AG04449 (cell line): ENCODE measurements at regions not wholly inside any gene's neighbourhood (a gene's known extent, or its start where the extent isn't known, plus 50 kb on each side); places are given as distances from the start of the nearest gene placed in this dataset.

Source experiments
- CTCF ChIA-PET: fragments of 350-600 bp; formaldehyde crosslinking; extraction: SDS; loops from one replicate; lab custom pipeline; 2021; ENCODE audit warnings: antibody characterized with exemption; lab: Yijun Ruan, JAX
- POLR2A ChIA-PET: fragments of 400-600, 350-600 bp; formaldehyde crosslinking; extraction: SDS; loops from one replicate; lab custom pipeline; 2020; ENCODE audit warnings: antibody characterized with exemption, inconsistent platforms; lab: Yijun Ruan, JAX
- DNase-seq: peaks from one replicate; pipeline ENCODE4 v3.0.0-alpha.2; 2010; ENCODE audit warnings: low read depth, low spot score
- H3K4me3 ChIP-seq: 2 replicates; pipeline ENCODE4 v1.5.1; 2011; ENCODE audit warnings: low read depth, mild to moderate bottlenecking, control low read depth, low read length
- CTCF ChIP-seq: IDR thresholded peaks from one replicate; pipeline ENCODE4 v1.5.1; 2011; ENCODE audit warnings: mild to moderate bottlenecking, moderate library complexity, low read length, control low read depth, inconsistent platforms; ENCODE audit not compliant: insufficient read depth; ENCODE audit errors: missing control alignments

GRCh38 chr11:116062490-116063171 lies 558.4 kb upstream of the CADM1 start:
- ChIA-PET CTCF (no interaction called here), POLR2A (no interaction called here)
- DNase-seq = no peak
- TF ChIP-seq CTCF = no peak
- H3K4me3 ChIP-seq = no peak overlapping the region

- CTCF ChIA-PET = no interaction called here
- H3K4me3 ChIP-seq = no peak overlapping the region
- DNase-seq = no peak
- no peak for TF ChIP-seq CTCF
- POLR2A ChIA-PET = no interaction called here
Measured at GRCh38 chr11:116062129-116062489, 557.9 kb upstream of the CADM1 start.

- CTCF ChIA-PET = no interaction called here
- DNase-seq = no peak
- H3K4me3 ChIP-seq = no peak overlapping the region
- POLR2A ChIA-PET = no interaction called here
- no peak for TF ChIP-seq CTCF
Measured at GRCh38 chr11:116061322-116061721, 557.1 kb upstream of the CADM1 start.

- DNase-seq = no peak
- CTCF ChIA-PET = interaction anchor here (0.8 kb wide), 1 partner anchor 888 kb away, joined by 3 read pairs; no protein-coding TSS in a partner anchor
- no peak for TF ChIP-seq CTCF
- POLR2A ChIA-PET = no interaction called here
- no peak overlapping the region for H3K4me3 ChIP-seq
Measured at GRCh38 chr11:116059919-116060318, 555.7 kb upstream of the CADM1 start.

- POLR2A ChIA-PET = no interaction called here
- DNase-seq = no peak
- CTCF ChIA-PET = no interaction called here
- H3K4me3 ChIP-seq = no peak overlapping the region
- TF ChIP-seq CTCF = no peak
Measured at GRCh38 chr11:116057000-116057399, 552.8 kb upstream of the CADM1 start.

DNA sequence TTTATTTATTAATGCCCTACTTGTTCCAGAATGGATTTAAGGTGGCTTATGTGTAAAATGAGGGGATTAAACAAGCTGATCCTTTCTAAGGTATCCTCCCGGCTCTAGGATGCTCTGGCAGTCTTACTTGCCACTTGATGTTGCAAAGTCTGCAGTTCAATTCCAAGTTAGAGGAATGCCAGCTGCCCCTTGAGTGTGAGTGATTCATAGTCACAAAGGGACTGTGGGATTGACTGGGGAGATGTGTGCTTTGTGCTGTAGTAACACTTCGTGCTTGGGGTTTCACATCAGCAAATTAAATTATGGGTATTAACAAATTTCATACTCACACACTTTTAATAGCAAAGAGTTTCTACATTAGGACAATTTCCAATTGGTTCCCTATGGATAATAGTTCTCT lies 550.8 kb upstream of the CADM1 start:
- CTCF ChIA-PET = no interaction called here
- no peak for TF ChIP-seq CTCF
- DNase-seq = no peak
- H3K4me3 ChIP-seq = no peak overlapping the region
- POLR2A ChIA-PET = no interaction called here
